GM19240 (cell line): ENCODE measurements at regions not wholly inside any gene's neighbourhood (a gene's known extent, or its start where the extent isn't known, plus 50 kb on each side); places are given as distances from the start of the nearest gene placed in this dataset.

Source experiments
- DNase-seq: peaks from one replicate; pipeline ENCODE4 v3.0.0; 2011; ENCODE audit warnings: low spot score; ENCODE audit not compliant: insufficient read length

DNA sequence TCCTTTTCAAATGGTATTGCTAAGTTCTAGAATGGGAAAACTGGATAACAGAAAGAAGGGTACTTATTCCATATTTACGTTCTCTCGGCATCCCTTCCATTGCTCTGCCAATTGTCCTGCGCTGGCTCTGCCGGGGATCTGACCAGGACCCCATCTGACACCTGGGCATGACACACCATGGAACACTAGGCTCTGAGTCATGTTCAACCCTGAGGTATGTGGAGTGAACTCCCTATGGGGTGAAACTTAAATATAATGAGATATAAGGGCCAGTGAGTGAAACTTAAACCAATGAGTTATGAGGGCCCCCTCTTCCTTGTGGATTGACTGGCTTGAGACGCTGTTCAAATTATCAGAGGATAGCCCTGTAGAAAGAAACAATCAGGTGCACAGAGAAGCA lies 55.1 kb upstream of the ZEB1 start:
- no peak for DNase-seq

DNA sequence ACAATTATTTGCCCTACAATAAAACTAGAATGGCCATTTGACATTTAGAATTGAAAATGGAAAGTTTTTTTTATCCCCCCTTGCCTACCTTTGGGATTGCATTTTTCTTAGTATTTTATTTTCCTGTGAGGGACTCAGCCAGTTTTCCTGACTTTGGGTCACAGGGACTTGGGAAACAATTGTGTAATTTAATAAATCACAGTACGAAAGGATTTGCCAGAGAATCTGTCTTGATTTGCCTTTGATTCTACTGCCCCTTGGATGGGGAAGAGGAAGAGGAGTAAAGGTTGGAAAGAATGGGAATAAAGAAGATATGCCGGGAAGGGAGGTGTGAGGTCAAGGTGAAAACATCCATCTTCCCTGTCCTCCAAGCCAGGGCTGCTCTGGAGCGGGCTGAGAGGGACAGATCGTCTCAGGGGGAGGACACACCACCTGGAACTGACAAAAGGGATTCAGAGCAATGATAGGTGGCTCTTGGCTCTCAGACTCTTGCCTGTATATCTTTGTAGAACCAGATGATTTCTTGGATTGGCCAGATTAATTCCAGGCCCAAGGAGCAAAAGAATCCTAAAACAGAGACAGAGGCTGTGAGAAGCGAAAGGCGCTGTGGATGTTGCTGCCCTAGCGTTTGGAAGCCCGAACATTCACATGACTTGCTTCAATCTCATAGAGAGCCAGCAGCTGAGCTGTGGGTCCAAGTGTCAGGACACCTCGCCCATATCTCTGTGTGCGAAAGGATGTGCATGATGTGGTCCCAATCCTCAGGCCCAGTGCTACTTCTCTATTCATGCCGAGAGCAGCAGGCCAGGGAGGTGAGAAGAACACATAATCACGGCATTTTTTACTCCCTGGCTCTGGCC lies 50.3 kb upstream of the ZEB1 start:
- DNase-seq, result no peak
